ENCODE measurements at regions not wholly inside any gene's neighbourhood (a gene's known extent, or its start where the extent isn't known, plus 50 kb on each side); places are given as distances from the start of the nearest gene placed in this dataset.
"Not testable (repeated sequence)": the region's sequence is repeated elsewhere in the genome, so short reads cannot be mapped to it uniquely, and the experiment has no call there.

DNA sequence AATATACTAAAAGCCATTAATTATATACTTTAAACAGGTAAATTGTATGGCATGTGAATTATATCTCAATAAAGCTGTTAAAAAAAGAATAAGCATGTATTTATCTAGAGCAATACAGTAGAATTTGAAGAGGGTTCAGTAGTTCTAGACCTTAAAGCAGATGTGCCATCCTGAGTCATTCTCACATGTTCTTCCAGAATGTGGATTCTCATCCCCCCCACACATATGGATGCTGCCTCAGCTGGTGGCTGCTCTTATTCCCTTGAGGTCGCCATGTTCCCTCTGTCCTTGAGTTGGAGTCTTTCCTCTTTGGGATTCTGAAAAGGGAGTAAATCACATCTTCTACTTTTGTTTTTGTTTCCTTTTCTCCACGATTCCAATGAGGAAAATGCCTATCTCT lies 321.3 kb downstream of the AEBP2 start:
- POLR2A ChIA-PET, result no interaction called here
- TF ChIP-seq, protein P1, sequence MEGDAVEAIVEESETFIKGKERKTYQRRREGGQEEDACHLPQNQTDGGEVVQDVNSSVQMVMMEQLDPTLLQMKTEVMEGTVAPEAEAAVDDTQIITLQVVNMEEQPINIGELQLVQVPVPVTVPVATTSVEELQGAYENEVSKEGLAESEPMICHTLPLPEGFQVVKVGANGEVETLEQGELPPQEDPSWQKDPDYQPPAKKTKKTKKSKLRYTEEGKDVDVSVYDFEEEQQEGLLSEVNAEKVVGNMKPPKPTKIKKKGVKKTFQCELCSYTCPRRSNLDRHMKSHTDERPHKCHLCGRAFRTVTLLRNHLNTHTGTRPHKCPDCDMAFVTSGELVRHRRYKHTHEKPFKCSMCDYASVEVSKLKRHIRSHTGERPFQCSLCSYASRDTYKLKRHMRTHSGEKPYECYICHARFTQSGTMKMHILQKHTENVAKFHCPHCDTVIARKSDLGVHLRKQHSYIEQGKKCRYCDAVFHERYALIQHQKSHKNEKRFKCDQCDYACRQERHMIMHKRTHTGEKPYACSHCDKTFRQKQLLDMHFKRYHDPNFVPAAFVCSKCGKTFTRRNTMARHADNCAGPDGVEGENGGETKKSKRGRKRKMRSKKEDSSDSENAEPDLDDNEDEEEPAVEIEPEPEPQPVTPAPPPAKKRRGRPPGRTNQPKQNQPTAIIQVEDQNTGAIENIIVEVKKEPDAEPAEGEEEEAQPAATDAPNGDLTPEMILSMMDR (IDR thresholded peaks at IDR 0.05; ENCODE audit: control extremely low read depth, extremely low read depth, low read depth, missing control alignments), result no peak
- no peak for DNase-seq (ENCODE audit: extremely low spot score)
- CTCF ChIA-PET, result interaction anchor here (0.9 kb wide), 1 partner anchor 10 kb away, joined by 3 read pairs; no protein-coding TSS in a partner anchor

DNA sequence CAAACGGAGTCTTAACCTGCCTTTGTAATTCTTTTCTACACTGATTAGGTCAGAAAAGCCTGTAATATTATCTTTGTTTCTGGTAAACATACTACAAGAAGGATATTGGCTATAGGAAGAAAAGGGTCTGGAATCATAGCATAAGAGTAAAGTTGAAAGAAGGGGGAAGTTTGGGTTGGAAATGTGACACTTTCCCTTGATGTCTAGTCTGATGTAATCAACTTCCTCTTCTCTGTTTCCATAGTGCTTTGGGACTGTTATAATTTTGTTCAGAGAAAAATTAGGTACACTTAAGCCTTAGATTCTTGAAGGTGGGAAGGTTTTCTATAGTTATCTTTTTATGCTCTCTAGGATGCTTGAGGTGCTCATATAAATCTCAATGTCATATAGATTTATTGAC lies 322.2 kb downstream of the AEBP2 start:
- POLR2A ChIA-PET, result no interaction called here
- DNase-seq (ENCODE audit: extremely low spot score), result no peak
- CTCF ChIA-PET, result no interaction called here
- TF ChIP-seq, protein P1 (IDR thresholded peaks at IDR 0.05; ENCODE audit: control extremely low read depth, extremely low read depth, low read depth, missing control alignments), result no peak

DNA sequence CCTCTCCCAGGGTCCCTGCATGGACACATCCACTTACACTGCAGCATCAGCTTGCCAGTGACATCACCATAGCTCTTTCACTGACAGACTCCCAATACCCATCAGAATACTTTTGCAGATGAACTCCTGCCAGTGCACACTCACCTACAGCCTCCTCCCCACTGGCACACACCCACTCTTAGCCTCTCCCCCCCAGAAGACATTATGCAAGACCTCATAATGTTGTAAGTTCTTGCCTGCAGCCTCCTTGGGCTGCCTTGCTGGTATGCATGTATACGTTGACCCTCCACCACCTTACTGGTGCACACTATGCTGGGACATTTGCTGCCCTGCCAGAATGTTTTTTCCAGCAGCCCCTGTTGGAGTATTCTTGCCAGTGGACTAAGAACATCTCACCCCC lies 324.2 kb downstream of the AEBP2 start:
- TF ChIP-seq, protein P1 (IDR thresholded peaks at IDR 0.05; ENCODE audit: control extremely low read depth, extremely low read depth, low read depth, missing control alignments), result no peak
- no peak for DNase-seq (ENCODE audit: extremely low spot score)
- ChIA-PET POLR2A (no interaction called here), CTCF (interaction anchor here (0.6 to 1.3 kb wide), 3 partner anchors 24 to 396 kb away, joined by 3 to 4 read pairs (median 3); no protein-coding TSS in a partner anchor)

- ChIA-PET CTCF (no interaction called here), POLR2A (no interaction called here)
- no peak for DNase-seq (ENCODE audit: extremely low spot score)
- TF ChIP-seq, protein P1 (IDR thresholded peaks at IDR 0.05; ENCODE audit: control extremely low read depth, extremely low read depth, low read depth, missing control alignments), result no peak
Observed at GRCh38 chr12:19764408-19764807, 325.1 kb downstream of the AEBP2 start.

GRCh38 chr12:19771858-19772257 lies 332.6 kb downstream of the AEBP2 start:
- TF ChIP-seq, protein P1 (IDR thresholded peaks at IDR 0.05; ENCODE audit: control extremely low read depth, extremely low read depth, low read depth, missing control alignments), result no peak
- CTCF ChIA-PET, result interaction anchor here (1.2 to 1.6 kb wide), 2 partner anchors 11 to 19 kb away, joined by 4 read pairs; no protein-coding TSS in a partner anchor
- POLR2A ChIA-PET, result no interaction called here
- DNase-seq (ENCODE audit: extremely low spot score), result no peak

DNA sequence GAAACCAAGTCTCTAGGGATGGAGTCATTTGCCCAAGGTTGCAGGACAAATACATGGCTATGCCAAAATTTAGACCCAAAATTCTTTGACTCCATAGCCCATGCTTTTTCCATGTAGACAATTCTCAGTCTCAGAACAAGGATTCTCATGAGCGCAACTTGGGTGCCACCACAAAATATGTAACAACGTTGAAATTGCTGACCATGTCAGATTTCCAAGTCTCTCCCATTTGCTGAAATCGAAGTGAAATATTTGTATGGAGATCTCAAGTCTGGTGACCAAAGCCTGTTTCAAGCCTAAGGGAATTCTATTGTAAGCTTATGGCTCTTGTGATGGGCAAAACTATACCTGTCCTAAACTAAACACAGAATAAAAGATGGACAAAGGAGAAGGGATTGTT lies 333.5 kb downstream of the AEBP2 start:
- ChIA-PET POLR2A (no interaction called here), CTCF (no interaction called here)
- TF ChIP-seq, protein P1 (IDR thresholded peaks at IDR 0.05; ENCODE audit: control extremely low read depth, extremely low read depth, low read depth, missing control alignments), result no peak
- no peak for DNase-seq (ENCODE audit: extremely low spot score)

DNA sequence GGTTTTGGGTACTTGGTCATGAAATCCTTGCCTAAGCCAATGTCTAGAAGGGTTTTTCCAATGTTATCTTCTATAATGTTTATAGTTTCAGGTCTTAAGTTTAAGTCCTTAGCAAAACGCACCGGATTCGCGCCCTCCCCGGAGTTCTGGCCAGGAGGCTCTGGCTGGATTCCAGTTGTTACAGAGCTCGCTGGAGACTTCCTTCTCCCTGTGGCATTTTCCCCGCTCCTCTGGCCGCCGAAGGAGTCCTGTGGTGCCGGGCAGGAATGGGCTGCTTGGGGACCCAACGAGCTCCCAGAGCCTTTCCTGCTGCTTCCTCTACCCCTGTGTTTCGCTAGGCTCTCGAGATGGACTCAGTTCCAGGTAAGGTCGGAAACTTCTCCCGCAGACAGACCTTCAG lies 335.9 kb downstream of the AEBP2 start:
- TF ChIP-seq, protein P1 (IDR thresholded peaks at IDR 0.05; ENCODE audit: control extremely low read depth, extremely low read depth, low read depth, missing control alignments), result no peak
- DNase-seq (ENCODE audit: extremely low spot score), result no peak
- ChIA-PET POLR2A (interaction anchor here (0.6 kb wide), 1 partner anchor 392 kb away, joined by 4 read pairs; no protein-coding TSS in a partner anchor), CTCF (interaction anchor here (1.6 kb wide), 1 partner anchor 15 kb away, joined by 4 read pairs; no protein-coding TSS in a partner anchor)

DNA sequence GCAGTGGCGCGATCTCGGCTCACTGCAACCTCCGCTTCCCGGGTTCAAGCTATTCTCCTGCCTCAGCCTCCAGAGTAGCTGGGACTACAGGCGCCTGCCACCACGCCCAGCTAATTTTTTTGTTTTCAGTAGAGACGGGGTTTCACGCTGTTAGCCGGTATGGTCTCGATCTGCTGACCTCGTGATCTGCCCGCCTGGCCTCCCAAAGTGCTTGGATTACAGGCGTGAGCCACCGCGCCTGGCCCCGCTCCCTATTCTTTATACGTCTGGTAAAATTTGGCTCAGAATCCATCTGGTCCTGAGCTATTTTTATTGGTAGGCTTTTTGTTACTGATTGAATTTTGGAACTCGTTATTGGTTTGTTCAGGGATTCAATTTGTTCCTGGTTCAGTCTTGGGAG lies 336.7 kb downstream of the AEBP2 start:
- DNase-seq (ENCODE audit: extremely low spot score); POLR2A ChIA-PET: not testable (repeated sequence)
- CTCF ChIA-PET, result interaction anchor here (1.6 kb wide), 1 partner anchor 14 kb away, joined by 4 read pairs; no protein-coding TSS in a partner anchor

Measured in GM10248 (cell line).